HepG2 (cell line): ENCODE measurements at regions not wholly inside any gene's neighbourhood (a gene's known extent, or its start where the extent isn't known, plus 50 kb on each side); places are given as distances from the start of the nearest gene placed in this dataset.
A peak's percentile ranks its signal among the peaks of the same experiment; 100 is the strongest.

ENCODE experiments used
- ATF2 ChIP-seq: sonication (generic); formaldehyde crosslinking; IDR thresholded peaks from 2 replicates; pipeline ENCODE4 v1.4.0; 2020; ENCODE audit warnings: missing genetic modification reagents
- CREM ChIP-seq, 2 experiments: sonication (generic) in 1 of 2; formaldehyde crosslinking in 1 of 2; IDR thresholded peaks; 2 replicates each; pipeline versions ENCODE4 v1.4.0 to v1.6.1; 2016 to 2020; ENCODE audit warnings: antibody characterized with exemption in 1 of 2, mild to moderate bottlenecking in 1 of 2, missing genetic modification reagents in 1 of 2
- GZF1 ChIP-seq: sonication (generic); formaldehyde crosslinking; IDR thresholded peaks from 2 replicates; pipeline ENCODE4 v1.5.1; 2020; ENCODE audit warnings: mild to moderate bottlenecking, missing genetic modification reagents
- ISL2 ChIP-seq: sonication (generic); formaldehyde crosslinking; IDR thresholded peaks from 2 replicates; pipeline ENCODE4 v1.5.0; 2020; ENCODE audit warnings: missing genetic modification reagents
- MED8 ChIP-seq: sonication (generic); formaldehyde crosslinking; IDR thresholded peaks from 2 replicates; pipeline ENCODE4 v1.8.1; 2023; ENCODE audit warnings: mild to moderate bottlenecking, missing genetic modification reagents; ENCODE audit not compliant: insufficient replicate concordance
- SRSF9 ChIP-seq: fragments of 200-400 bp; formaldehyde crosslinking; IDR thresholded peaks from 2 replicates; pipeline ENCODE4 v1.6.1; 2018; ENCODE audit warnings: borderline replicate concordance, mild to moderate bottlenecking, low read depth, low read length; ENCODE audit not compliant: insufficient read depth, poor library complexity, severe bottlenecking
- TCF7L2 ChIP-seq: IDR thresholded peaks from 2 replicates; pipeline ENCODE4 v1.6.1; 2011; ENCODE audit warnings: mild to moderate bottlenecking, low read depth, low read length, moderate library complexity
- TOE1 ChIP-seq: sonication (generic); formaldehyde crosslinking; IDR thresholded peaks from 2 replicates; pipeline ENCODE4 v1.4.0; 2020; ENCODE audit warnings: mild to moderate bottlenecking, missing genetic modification reagents
- ZBTB10 ChIP-seq: sonication (generic); formaldehyde crosslinking; IDR thresholded peaks from 2 replicates; pipeline ENCODE4 v1.4.0; 2020; ENCODE audit warnings: missing genetic modification reagents, borderline replicate concordance
- ZBTB20 ChIP-seq: sonication (generic); formaldehyde crosslinking; IDR thresholded peaks from 2 replicates; pipeline ENCODE4 v1.8.1; 2023; ENCODE audit warnings: missing genetic modification reagents, low read depth, mild to moderate bottlenecking, borderline replicate concordance
- ZNF136 ChIP-seq: sonication (generic); formaldehyde crosslinking; IDR thresholded peaks from 2 replicates; pipeline ENCODE4 v1.8.1; 2022; ENCODE audit warnings: low read depth, mild to moderate bottlenecking, moderate library complexity, missing genetic modification reagents
- ZNF205 ChIP-seq: IDR thresholded peaks from 2 replicates; pipeline ENCODE4 v1.6.1; 2018; ENCODE audit warnings: missing biosample characterization, missing genetic modification reagents
- ZNF331 ChIP-seq: sonication (generic); formaldehyde crosslinking; IDR thresholded peaks from 2 replicates; pipeline ENCODE4 v1.4.0; 2020; ENCODE audit warnings: missing genetic modification reagents
- ZNF850 ChIP-seq: sonication (generic); formaldehyde crosslinking; conservative IDR thresholded peaks from 2 replicates; pipeline ENCODE4 v1.9.0; 2021; ENCODE audit warnings: mild to moderate bottlenecking, missing genetic modification reagents
- ZSCAN22 ChIP-seq: sonication (generic); formaldehyde crosslinking; IDR thresholded peaks from 2 replicates; pipeline ENCODE4 v1.4.0; 2020; ENCODE audit warnings: mild to moderate bottlenecking, missing genetic modification reagents
- TF ChIP-seq, protein P1 (sequence below): sonication (generic); formaldehyde crosslinking; IDR thresholded peaks from 2 replicates; pipeline ENCODE4 v1.8.1; 2023; ENCODE audit warnings: mild to moderate bottlenecking, inconsistent platforms, moderate library complexity, missing genetic modification reagents, borderline replicate concordance
- TF ChIP-seq, protein P2 (sequence below): IDR thresholded peaks from 2 replicates; pipeline ENCODE4 v1.6.1; 2016; ENCODE audit warnings: low read depth, missing genetic modification reagents, missing compliant biosample characterization
- TF ChIP-seq, protein P3 (sequence below): sonication (generic); formaldehyde crosslinking; IDR thresholded peaks from 2 replicates; pipeline ENCODE4 v1.4.0; 2020; ENCODE audit warnings: missing genetic modification reagents

GRCh38 chr6:134529921-134530320 lies 212.0 kb upstream of the SGK1 start (continued):
- TF ChIP-seq ATF2 (CRISPR knock-in tag) = peak; percentile 92; the same call in 1 of the 2 replicates
- no peak for TF ChIP-seq GZF1 (CRISPR knock-in tag)
- TF ChIP-seq ZBTB10 = 0 out of 2 replicates have a peak, but pooled peaks have one; percentile 50
- no peak for TF ChIP-seq ZNF205
- peak; percentile 93 for TF ChIP-seq ISL2
- peak; percentile 80 for TF ChIP-seq CREM (IDR thresholded peaks at IDR 0.05)
- TF ChIP-seq CREM (CRISPR knock-in tag; IDR thresholded peaks at IDR 0.05) = no peak
- no peak for TF ChIP-seq ZNF136 (CRISPR knock-in tag)
- TF ChIP-seq MED8 (CRISPR knock-in tag) = no peak
- TF ChIP-seq TCF7L2 = peak; percentile 89
- peak; percentile 83 for TF ChIP-seq ZNF331 (CRISPR knock-in tag)
- no peak for TF ChIP-seq ZSCAN22 (CRISPR knock-in tag)
- TF ChIP-seq, protein P1, sequence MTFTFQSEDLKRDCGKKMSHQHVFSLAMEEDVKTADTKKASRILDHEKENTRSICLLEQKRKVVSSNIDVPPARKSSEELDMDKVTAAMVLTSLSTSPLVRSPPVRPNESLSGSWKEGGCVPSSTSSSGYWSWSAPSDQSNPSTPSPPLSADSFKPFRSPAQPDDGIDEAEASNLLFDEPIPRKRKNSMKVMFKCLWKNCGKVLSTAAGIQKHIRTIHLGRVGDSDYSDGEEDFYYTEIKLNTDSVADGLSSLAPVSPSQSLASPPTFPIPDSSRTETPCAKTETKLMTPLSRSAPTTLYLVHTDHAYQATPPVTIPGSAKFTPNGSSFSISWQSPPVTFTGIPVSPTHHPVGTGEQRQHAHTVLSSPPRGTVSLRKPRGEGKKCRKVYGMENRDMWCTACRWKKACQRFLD (CRISPR knock-in tag) = no peak
- TF ChIP-seq, protein P2, sequence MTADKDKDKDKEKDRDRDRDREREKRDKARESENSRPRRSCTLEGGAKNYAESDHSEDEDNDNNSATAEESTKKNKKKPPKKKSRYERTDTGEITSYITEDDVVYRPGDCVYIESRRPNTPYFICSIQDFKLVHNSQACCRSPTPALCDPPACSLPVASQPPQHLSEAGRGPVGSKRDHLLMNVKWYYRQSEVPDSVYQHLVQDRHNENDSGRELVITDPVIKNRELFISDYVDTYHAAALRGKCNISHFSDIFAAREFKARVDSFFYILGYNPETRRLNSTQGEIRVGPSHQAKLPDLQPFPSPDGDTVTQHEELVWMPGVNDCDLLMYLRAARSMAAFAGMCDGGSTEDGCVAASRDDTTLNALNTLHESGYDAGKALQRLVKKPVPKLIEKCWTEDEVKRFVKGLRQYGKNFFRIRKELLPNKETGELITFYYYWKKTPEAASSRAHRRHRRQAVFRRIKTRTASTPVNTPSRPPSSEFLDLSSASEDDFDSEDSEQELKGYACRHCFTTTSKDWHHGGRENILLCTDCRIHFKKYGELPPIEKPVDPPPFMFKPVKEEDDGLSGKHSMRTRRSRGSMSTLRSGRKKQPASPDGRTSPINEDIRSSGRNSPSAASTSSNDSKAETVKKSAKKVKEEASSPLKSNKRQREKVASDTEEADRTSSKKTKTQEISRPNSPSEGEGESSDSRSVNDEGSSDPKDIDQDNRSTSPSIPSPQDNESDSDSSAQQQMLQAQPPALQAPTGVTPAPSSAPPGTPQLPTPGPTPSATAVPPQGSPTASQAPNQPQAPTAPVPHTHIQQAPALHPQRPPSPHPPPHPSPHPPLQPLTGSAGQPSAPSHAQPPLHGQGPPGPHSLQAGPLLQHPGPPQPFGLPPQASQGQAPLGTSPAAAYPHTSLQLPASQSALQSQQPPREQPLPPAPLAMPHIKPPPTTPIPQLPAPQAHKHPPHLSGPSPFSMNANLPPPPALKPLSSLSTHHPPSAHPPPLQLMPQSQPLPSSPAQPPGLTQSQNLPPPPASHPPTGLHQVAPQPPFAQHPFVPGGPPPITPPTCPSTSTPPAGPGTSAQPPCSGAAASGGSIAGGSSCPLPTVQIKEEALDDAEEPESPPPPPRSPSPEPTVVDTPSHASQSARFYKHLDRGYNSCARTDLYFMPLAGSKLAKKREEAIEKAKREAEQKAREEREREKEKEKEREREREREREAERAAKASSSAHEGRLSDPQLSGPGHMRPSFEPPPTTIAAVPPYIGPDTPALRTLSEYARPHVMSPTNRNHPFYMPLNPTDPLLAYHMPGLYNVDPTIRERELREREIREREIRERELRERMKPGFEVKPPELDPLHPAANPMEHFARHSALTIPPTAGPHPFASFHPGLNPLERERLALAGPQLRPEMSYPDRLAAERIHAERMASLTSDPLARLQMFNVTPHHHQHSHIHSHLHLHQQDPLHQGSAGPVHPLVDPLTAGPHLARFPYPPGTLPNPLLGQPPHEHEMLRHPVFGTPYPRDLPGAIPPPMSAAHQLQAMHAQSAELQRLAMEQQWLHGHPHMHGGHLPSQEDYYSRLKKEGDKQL (CRISPR knock-in tag) = peak; percentile 89
- no peak for TF ChIP-seq ZNF850 (CRISPR knock-in tag)
- TF ChIP-seq TOE1 (CRISPR knock-in tag) = no peak
- TF ChIP-seq, protein P3, sequence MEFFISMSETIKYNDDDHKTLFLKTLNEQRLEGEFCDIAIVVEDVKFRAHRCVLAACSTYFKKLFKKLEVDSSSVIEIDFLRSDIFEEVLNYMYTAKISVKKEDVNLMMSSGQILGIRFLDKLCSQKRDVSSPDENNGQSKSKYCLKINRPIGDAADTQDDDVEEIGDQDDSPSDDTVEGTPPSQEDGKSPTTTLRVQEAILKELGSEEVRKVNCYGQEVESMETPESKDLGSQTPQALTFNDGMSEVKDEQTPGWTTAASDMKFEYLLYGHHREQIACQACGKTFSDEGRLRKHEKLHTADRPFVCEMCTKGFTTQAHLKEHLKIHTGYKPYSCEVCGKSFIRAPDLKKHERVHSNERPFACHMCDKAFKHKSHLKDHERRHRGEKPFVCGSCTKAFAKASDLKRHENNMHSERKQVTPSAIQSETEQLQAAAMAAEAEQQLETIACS (CRISPR knock-in tag) = no peak
- no peak for TF ChIP-seq SRSF9
- TF ChIP-seq ZBTB20 (CRISPR knock-in tag) = no peak; the same call in 1 of the 2 replicates
